NCI-H2081 treated with DMSO at 0.1 percent for 48 hours (cell line): ENCODE measurements at regions not wholly inside any gene's neighbourhood (a gene's known extent, or its start where the extent isn't known, plus 50 kb on each side); places are given as distances from the start of the nearest gene placed in this dataset.
"Not testable (repeated sequence)": the region's sequence is repeated elsewhere in the genome, so short reads cannot be mapped to it uniquely, and the experiment has no call there.

Source experiments
- DNase-seq: peaks from one replicate; lab custom pipeline; 2025; lab: John Stamatoyannopoulos, UW

- not testable (repeated sequence) for DNase-seq
These were observed 115.7 kb upstream of the ZNF469 start for GRCh38 chr16:88266935-88267551.

- DNase-seq: not testable (repeated sequence)
These were observed 114.4 kb upstream of the ZNF469 start for GRCh38 chr16:88268186-88268970.

DNA sequence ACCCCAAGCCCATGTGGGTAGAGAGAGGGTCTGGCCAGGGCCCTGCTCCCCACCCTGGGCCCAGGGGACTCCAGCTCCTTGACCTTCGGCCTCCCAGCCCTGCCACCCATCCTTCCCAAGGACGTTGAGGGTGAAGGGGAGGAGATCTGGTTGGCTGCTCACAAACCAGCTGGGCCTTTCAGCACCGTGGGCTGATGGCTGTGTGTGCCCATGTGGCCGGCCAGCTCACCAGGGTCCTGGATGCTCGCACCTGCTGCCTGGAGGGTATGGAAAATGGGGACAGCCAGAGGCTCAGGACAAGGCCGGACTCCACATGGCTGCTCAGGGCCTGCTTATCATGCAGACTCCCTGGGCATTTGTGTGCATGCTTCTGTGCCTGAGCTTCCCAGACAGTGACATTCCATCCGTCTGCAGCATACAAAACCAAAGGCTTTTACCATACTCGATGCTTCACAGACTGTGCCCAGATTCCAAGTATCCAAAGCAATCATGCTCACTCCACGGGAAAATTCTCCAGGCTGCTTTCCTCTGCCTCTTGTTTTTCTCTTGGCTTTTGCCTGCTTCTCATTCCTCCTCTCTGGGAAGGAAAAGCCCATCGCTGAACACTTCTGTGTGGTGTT lies 112.5 kb upstream of the ZNF469 start:
- DNase-seq: not testable (repeated sequence)

- not testable (repeated sequence) for DNase-seq
These were observed 111.5 kb upstream of the ZNF469 start for GRCh38 chr16:88271296-88271695.

DNA sequence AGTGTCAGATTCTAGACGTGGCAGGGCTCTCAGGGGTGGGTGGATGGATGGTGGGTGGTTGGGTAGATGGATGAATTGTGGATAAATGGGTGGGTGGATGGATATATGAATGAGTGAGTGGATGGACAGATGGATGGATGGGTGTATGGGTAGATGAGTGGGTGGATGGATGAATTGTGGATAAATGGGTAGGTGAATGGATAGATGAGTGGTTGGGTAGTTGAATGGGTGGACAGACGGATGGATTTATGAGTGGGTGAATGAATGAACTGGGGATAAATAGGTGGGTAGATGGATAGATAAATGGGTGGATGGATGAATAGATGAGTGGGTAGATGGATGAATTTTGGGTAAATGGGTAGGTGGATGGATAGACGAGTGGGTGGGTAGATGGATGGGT lies 111.0 kb upstream of the ZNF469 start:
- DNase-seq: not testable (repeated sequence)

GRCh38 chr16:88272437-88272836 lies 110.3 kb upstream of the ZNF469 start:
- DNase-seq: not testable (repeated sequence)

- not testable (repeated sequence) for DNase-seq
These were observed 108.5 kb upstream of the ZNF469 start for GRCh38 chr16:88274126-88274750.

DNA sequence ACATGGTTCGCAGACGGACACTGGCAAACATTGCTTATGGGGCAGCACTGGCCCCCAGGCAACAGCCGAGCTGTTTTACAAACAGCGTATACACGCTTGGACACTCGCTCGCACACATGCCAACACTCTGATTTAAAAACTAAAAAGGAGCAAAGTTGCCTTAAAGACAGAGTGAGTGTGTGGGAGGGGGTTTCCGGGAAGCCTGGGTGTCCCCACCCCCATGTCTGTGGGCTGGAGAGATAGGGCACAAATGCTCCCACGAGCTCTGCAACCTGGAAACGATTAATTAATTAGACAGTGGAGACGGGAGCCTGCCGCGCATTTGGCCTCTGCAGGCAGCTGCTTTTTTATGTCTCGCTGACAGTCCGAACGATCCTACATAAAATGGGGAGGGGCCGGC lies 107.9 kb upstream of the ZNF469 start:
- DNase-seq: no peak

- not testable (repeated sequence) for DNase-seq
These were observed 107.2 kb upstream of the ZNF469 start for GRCh38 chr16:88275336-88276122.

DNA sequence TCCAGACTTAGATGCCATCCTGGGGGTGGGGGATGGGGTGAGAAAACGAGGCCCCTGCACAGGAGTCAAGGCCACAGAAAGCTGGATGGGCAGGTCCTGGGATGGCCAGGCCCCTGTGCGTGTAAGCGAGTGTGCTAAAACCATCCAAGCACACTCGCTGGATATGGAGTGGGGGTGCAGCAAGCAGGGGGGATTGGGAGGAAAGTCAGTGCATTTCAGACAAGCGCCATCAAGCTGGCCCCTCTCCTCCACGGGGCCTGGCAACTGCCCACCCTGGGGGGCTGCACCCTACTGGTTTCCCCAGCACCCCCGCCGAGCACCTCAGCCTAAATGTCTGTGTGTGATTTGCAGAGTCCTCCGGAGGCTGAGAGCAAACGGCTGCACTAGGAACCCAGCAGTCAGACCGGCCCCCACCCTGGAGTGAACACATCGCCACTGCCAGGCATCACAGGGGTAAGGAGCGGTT lies 106.6 kb upstream of the ZNF469 start:
- DNase-seq: not testable (repeated sequence)

GRCh38 chr16:88276591-88276990 lies 106.2 kb upstream of the ZNF469 start:
- no peak for DNase-seq

DNA sequence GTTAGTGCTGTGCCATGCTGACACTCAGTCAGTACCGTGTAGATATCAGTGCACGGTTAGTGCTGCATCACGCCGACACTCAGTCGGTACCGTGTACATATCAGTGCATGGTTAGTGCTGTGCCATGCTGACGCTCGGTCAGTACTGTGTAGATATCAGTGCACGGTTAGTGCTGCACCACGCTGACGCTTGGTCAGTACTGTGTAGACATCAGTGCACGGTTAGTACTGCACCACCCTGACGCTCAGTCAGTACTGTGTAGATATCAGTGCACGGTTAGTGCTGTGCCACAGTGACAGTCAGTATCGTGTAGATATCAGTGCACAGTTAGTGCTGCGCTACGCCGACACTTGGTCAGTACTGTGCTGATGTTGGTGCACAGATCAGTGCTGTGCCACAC lies 102.8 kb upstream of the ZNF469 start:
- DNase-seq: no peak

GRCh38 chr16:88281858-88282563 lies 100.7 kb upstream of the ZNF469 start:
- no peak for DNase-seq

DNA sequence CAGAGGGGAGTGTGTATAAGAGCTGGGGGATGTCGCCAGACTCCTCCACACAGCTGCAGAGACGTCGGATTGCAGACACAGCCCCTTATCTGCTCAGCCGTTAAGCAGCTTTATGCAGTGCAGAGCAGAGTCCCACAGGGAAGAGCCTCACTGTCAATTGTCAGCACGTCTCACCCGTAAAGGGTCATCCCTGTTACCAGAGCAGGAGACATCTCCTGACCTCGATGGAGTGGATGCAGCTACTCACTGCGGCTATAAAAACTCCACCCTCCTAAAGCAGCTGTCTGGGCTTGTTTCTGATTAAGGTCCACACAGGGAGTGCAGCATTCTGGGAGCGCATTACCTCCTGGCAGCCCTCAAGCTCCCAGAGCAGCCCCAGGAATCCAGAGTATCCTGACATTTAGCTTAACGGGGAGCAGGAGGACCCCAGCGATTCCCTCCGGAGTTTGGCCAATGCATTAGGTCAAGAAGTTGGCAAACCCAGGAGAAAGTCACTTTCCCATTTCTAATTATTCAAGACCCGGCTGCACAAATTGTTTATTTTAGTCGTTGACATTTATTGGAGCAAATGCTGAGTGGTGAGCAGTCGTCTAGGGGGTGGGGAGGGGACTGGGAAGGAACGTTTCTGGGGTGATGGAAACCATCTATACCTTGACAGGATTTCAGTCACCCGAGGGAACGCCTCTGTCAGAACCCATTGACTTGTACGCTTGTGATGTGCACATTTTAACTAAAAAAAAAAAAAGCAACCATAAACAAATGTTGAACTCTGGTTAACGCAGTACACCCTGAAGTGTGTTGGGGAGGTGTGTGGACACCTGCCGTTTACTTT lies 100.0 kb upstream of the ZNF469 start:
- no peak for DNase-seq

DNA sequence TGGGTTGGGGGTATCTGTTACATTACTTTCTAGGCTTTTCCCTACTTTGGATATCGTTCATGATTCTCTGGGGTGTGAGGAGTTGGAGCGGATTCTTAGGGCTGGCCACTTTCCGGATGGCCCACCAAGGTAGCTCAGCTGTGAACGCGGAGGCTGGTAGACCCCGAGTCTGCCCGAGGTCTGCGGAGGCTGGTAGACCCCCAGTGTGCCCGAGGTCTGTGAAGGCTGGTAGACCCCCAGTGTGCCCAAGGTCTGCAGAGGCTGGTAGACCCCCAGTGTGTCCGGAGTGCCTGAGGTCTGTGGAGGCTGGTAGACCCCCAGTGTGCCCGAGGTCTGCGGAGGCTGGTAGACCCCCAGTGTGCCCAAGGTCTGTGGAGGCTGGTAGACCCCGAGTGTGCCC lies 99.2 kb upstream of the ZNF469 start:
- DNase-seq: no peak

DNA sequence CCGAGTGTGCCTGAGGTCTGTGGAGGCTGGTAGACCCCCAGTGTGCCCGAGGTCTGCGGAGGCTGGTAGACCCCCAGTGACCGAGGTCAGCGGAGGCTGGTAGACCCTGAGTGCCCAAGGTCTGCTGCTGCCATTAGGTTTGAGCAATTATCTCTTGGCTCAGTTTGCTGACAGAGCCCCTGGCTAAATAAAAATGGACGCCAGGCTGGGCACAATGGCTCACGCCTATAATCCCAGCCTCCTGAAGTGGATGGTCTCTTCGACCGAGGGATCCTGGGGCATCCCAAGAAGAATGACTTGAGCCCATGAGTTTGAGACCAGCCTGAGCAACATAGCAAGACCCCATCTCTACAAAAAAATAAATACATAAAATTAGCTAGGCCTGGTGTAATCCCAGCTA lies 98.7 kb upstream of the ZNF469 start:
- no peak for DNase-seq

DNA sequence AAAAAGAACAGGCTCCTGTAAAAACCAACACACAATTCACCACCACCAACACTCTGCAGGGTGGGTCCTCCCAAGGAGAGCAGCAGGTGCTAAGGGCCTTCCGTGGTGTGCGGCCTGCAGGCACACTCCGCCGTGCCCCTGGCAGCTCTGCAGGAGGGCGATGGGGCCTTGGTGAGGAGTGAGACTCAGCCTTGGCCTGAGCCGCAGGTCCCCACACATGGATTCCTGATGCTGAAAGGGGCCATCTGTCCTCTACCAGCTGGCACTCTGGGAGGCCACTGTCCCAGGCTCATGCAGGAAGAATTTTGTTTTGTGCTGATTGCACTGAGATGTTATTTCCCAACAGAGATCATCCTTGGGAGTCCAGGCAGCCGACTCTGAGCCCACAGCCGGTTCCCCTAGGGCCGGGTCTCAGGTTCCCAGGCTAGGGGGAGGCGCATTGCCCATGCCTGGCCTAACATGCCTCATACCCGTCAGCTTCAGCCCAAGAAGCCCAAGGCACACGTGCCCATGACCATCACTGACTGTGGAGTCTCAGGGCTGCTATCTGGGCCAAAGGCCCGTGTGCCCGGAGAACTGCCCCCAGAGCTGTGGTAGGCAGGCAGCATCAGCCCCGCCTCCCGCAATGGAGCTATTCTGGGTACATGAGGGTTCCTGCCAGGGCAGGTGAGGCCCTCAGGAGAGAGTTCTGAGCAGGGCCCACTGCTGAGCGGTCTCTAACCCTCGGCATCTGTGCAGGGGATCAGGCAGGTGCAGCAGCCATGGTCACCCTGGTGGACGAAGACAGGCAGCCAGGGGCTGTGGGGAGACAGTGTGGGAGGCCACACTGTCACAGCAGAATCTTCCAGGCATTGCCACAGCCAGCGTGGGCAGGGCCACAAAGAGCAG lies 97.9 kb upstream of the ZNF469 start:
- DNase-seq: no peak

- DNase-seq: no peak
These were observed 97.3 kb upstream of the ZNF469 start for GRCh38 chr16:88285514-88285822.

- no peak for DNase-seq
These were observed 96.3 kb upstream of the ZNF469 start for GRCh38 chr16:88286301-88286923.
